Astrocyte of the spinal cord (primary cell): ENCODE measurements at regions not wholly inside any gene's neighbourhood (a gene's known extent, or its start where the extent isn't known, plus 50 kb on each side); places are given as distances from the start of the nearest gene placed in this dataset.

Source experiments
- DNase-seq: peaks from one replicate; pipeline ENCODE4 v3.0.0; 2011; ENCODE audit warnings: low read depth, low spot score
- H3K4me3 ChIP-seq: 2 replicates; pipeline ENCODE4 v1.5.1; 2011; ENCODE audit warnings: low read depth, mild to moderate bottlenecking, low read length, moderate library complexity
- in situ Hi-C: cut with HindIII; loops from 2 replicates; pipeline ENCODE4 v1.10.0; 2017; ENCODE audit warnings: low sequenced_read_pairs
- TF ChIP-seq, protein P1 (sequence below): IDR thresholded peaks from 2 replicates; pipeline ENCODE4 v1.5.1; 2012; ENCODE audit warnings: low read depth, mild to moderate bottlenecking, low read length, inconsistent platforms

DNA sequence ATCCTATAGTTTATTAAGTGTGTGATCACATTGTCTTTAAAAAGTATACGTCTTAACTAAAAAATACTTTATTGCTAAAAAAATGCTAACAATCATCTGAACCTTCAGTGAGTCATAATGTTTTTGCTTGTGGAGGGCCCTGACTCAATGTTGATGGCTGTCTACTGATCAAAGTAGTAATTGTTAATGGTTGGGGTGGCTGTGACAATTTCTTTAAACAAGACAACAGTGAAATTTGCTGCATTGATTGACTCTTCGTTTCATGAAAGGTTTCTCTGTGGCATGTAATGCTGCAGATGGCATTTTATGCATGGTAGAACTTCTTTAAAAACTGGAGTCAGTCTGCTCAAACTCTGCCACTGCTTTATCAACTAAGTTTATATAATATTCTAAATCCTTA, 101.4 kb upstream of the IL15 start:
- H3K4me3 ChIP-seq = no peak overlapping the region
- in situ Hi-C loops = no loop called here
- TF ChIP-seq, protein P1, sequence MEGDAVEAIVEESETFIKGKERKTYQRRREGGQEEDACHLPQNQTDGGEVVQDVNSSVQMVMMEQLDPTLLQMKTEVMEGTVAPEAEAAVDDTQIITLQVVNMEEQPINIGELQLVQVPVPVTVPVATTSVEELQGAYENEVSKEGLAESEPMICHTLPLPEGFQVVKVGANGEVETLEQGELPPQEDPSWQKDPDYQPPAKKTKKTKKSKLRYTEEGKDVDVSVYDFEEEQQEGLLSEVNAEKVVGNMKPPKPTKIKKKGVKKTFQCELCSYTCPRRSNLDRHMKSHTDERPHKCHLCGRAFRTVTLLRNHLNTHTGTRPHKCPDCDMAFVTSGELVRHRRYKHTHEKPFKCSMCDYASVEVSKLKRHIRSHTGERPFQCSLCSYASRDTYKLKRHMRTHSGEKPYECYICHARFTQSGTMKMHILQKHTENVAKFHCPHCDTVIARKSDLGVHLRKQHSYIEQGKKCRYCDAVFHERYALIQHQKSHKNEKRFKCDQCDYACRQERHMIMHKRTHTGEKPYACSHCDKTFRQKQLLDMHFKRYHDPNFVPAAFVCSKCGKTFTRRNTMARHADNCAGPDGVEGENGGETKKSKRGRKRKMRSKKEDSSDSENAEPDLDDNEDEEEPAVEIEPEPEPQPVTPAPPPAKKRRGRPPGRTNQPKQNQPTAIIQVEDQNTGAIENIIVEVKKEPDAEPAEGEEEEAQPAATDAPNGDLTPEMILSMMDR = no peak
- no peak for DNase-seq

DNA sequence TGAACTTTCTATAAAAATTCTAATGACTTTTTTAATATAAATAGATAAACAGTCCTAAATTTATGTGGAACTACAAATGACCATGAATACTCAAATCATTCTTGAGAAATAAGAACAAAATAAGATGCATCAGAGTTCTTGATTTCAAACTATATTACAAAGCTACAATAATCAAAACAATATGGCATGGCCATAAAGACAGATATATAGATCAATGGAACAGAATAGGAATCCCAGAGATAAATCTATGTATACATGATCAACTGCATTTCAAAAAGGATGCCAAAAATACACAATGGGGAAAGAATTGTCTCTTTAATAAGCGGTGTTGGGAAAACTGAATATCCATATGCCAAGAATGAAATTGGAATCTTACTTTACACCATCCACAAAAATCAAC, 98.4 kb upstream of the IL15 start:
- in situ Hi-C loops = no loop called here
- H3K4me3 ChIP-seq = no peak overlapping the region
- TF ChIP-seq, protein P1 = no peak
- no peak for DNase-seq

DNA sequence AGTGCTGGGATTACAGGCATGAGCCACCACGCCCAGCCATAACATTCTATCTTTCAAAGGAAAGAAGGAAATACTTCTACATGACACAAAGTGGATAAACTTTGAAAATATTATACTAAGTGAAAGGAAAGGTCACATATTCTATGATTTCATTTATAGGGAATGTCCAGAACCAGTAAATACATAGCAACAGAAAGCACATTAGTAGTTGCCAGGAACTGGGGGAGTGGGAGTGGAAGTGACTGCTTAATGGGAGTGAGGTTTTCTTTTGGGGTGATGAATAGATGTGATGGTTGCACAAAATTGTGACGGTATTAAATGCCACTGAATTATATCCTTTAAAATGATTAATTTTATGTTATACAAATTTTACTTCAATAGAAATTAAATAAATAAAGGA, 95.7 kb upstream of the IL15 start:
- in situ Hi-C loops = no loop called here
- TF ChIP-seq, protein P1 = no peak
- no peak overlapping the region for H3K4me3 ChIP-seq
- peak; percentile 53 for DNase-seq

DNA sequence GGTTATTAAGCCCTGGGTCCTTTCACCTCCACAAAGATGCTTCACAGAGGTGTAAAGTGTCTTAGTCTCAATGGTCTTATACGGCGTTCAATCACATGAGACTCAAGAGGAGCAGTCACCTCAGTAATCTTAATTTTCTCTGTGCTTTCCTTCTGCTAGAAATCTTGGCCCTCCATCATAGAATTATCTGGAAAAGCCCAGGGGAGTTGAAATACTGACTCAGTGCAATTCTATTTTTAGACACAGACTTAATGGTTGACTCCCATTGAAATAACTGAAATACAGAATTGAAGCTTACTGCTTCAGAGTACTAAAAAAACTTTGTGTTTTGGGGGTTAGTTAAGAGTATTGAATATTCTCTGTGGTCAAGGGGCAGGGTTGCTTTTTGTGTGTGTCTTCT, 94.5 kb upstream of the IL15 start:
- in situ Hi-C loops = no loop called here
- peak; percentile 48 for DNase-seq
- H3K4me3 ChIP-seq = no peak overlapping the region
- TF ChIP-seq, protein P1 = no peak

DNA sequence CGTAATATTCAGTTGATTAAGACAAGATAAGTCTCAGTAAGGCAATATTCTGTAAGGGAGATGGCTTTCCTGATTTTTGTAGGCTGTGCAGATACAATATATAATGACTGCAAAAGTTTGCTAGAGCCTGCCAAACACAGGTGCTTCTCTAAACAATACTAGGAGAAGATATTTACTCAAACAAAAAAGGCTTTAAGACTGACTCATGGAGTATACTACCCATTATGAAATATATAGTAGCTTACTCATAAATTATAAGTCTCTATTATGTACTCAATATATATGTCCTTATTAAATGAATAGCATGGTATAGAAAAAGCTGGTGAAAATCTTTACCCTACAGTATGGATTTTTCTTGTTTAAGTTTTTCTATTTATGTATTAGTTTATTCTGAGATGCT, 93.2 kb upstream of the IL15 start:
- in situ Hi-C loops = no loop called here
- H3K4me3 ChIP-seq = no peak overlapping the region
- TF ChIP-seq, protein P1 = no peak
- no peak for DNase-seq

DNA sequence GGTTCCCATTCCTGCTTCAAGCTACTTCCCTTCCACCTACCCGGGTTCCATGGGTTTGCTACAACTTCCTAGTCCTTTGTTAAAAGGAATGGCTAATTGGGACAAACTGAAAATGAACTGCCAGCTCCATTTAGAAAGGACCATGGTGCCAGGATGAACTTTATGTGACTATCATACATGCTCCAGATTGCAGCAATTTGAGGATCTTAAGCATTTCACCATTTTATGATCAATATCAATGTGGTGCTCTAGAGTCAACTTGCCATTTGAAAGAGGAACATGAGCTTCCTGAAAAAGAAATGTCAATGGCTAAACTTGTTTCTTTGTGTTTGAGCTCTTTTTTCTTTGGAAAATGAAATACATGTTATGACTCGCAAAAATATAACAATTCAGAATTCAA, 92.7 kb upstream of the IL15 start:
- H3K4me3 ChIP-seq = no peak overlapping the region
- no peak for DNase-seq
- TF ChIP-seq, protein P1 = no peak
- in situ Hi-C loops = no loop called here

DNA sequence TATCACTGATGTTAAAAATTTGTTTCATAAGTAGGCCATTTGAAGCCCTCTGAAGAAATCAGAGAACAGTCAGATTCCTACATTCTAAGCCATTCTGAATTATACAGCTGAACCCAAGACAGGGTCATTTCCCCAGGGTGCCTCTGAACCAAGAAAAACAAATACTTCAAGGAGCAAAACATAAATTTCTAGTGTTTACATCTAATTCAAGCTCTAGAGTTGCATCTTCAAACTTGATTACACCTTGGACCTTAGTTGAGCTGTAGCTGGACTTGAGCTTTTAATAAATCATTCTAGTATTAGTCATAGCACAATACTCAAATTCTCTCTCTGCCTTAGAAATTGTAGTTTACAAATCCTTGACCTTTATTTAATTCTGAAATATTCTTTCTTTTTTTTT, 87.6 kb upstream of the IL15 start:
- TF ChIP-seq, protein P1 = no peak
- H3K4me3 ChIP-seq = no peak overlapping the region
- DNase-seq = no peak
- in situ Hi-C loops = no loop called here
